ENCODE measurements at regions not wholly inside any gene's neighbourhood (a gene's known extent, or its start where the extent isn't known, plus 50 kb on each side); places are given as distances from the start of the nearest gene placed in this dataset.

DNA sequence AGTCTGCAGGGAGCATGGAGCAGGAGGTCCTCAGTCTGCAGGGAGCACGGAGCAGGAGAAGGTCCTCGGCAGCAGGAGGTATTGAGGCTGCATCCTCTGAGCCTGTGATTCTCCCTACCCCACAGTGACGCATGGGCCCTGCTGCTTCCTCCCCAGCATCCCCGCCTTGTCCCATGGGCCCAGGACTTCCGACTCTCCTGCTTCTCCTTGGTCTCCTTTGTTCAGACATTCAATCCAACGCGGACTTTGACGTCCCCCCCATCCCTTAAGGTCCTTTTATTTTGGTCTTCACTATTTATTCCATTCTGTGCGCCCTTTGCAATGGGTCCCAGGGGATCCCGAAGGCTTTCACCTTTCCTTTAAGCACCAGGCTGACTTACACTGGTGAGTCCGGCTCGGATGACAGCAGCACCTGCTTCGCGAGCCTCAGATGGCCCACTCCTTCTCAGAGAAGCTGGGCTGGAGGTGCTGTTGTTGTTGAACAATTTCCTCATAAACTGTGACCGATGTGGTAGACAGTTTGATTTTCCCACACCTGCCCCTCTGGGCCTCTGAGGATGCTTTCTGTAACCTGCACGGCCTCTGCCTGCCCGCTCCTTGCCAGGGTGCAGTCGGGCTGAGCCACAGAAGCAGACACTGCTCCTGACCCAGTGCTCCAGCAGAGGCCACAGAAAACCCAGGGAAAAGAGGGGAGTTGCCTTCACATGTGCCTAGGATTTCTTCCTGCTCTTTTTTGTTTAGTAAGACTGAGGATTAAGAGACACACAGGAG is 407.2 kb upstream of the SHH start:
- TF ChIP-seq, protein P1, sequence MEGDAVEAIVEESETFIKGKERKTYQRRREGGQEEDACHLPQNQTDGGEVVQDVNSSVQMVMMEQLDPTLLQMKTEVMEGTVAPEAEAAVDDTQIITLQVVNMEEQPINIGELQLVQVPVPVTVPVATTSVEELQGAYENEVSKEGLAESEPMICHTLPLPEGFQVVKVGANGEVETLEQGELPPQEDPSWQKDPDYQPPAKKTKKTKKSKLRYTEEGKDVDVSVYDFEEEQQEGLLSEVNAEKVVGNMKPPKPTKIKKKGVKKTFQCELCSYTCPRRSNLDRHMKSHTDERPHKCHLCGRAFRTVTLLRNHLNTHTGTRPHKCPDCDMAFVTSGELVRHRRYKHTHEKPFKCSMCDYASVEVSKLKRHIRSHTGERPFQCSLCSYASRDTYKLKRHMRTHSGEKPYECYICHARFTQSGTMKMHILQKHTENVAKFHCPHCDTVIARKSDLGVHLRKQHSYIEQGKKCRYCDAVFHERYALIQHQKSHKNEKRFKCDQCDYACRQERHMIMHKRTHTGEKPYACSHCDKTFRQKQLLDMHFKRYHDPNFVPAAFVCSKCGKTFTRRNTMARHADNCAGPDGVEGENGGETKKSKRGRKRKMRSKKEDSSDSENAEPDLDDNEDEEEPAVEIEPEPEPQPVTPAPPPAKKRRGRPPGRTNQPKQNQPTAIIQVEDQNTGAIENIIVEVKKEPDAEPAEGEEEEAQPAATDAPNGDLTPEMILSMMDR (IDR thresholded peaks at IDR 0.05; ENCODE audit: control extremely low read depth, extremely low read depth, low read depth, missing control alignments), result no peak
- ChIA-PET CTCF (no interaction called here), POLR2A (no interaction called here)
- no peak for DNase-seq (ENCODE audit: extremely low spot score)

DNA sequence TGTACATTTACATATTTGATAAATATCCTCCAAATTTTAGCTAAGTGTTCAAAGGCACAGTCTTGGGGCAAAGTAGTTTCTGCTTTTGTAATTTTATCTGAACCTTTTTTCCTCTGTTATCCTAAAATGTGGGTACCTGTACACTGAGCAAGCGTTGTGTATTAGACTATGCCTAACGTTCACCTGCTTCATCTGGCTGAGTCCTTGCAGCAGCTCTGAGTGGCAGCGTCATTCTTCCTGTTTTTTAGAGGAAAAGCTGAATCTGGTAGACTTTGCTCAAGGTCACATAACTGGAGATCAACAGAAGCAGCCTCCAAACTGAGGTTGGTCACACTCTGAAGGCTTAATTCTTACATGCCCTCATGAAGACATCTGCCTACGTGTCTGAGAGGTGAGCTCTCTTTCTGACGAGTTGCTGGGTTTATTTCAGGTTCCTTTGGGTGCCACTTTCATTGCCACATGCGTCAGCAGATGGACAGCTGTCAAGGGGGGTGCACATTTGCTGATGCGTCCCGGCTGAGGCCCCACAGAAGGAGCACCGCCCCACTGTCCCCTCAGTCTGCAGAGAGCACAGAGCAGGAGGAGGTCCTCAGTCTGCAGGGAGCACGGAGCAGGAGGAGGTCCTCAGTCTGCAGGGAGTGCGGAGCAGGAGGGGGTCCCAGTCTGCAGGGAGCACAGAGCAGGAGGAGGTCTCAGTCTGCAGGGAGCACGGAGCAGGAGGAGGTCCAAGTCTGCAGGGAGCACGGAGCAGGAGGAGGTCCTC is 406.5 kb upstream of the SHH start:
- TF ChIP-seq, protein P1 (IDR thresholded peaks at IDR 0.05; ENCODE audit: control extremely low read depth, extremely low read depth, low read depth, missing control alignments), result no peak
- no peak for DNase-seq (ENCODE audit: extremely low spot score)
- ChIA-PET CTCF (no interaction called here), POLR2A (no interaction called here)

DNA sequence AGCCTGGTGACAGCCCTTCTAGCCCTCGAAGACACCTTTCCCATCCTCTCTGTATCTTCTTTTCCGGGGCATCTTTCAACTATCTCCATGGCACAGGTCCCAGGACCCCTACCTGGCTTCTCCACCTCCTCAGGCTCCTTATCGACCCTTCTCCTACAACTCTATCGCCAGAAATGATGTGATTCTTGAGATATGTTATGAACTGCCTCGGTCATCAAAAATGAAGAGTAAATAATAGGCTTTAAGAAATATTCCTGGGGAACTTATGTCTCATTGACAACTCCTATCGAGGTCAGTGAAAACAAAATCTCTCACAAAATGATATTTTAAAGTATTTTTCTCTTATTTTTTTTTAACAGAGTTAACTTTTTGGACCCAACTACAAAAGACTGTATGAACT is 405.5 kb upstream of the SHH start:
- POLR2A ChIA-PET, result no interaction called here
- CTCF ChIA-PET, result no interaction called here
- no peak for DNase-seq (ENCODE audit: extremely low spot score)
- TF ChIP-seq, protein P1 (IDR thresholded peaks at IDR 0.05; ENCODE audit: control extremely low read depth, extremely low read depth, low read depth, missing control alignments), result no peak

DNA sequence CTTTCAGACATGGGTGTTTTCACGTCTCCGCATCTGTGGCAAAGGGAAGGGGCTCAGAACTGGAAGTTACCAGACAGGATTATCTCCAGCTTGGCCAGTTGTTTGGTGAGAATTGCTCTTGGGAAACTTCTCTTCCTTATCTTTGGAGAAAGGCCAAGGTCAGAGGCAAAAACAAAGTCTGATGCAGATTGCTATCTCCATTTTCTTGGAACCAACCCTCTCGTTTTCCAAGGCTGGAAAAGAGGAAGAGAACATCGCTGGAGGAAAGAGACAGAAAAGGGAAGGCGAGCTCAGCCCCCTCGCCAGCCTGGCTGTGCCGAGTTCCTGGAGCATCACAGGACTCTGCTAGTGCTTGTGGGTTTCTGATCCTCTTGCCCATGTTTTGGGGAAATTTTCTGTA is 396.8 kb upstream of the SHH start:
- POLR2A ChIA-PET, result no interaction called here
- no peak for DNase-seq (ENCODE audit: extremely low spot score)
- TF ChIP-seq, protein P1 (IDR thresholded peaks at IDR 0.05; ENCODE audit: control extremely low read depth, extremely low read depth, low read depth, missing control alignments), result no peak
- CTCF ChIA-PET, result no interaction called here

DNA sequence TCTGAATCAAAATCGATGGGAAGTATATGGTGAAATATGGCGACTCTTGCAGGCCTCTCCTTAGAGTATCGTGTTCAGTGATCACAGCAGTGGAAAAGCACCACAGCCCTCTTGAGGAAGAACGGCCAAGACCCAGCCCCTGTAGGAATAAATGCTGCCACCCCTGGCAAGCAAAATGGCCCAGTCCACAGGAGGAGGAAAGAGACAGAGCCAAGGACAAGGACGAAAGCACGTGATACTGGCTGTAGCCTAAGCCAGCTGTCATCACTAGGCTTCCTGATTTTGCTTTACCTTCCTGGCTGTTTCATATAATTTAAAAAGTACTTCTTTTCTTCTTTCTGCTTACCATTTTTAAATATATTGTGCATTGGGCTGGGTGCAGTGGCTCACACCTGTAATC is 395.0 kb upstream of the SHH start:
- TF ChIP-seq, protein P1 (IDR thresholded peaks at IDR 0.05; ENCODE audit: control extremely low read depth, extremely low read depth, low read depth, missing control alignments), result no peak
- ChIA-PET POLR2A (interaction anchor here (0.6 kb wide), 1 partner anchor 1113 kb away, joined by 3 read pairs; no protein-coding TSS in a partner anchor), CTCF (no interaction called here)
- no peak for DNase-seq (ENCODE audit: extremely low spot score)

DNA sequence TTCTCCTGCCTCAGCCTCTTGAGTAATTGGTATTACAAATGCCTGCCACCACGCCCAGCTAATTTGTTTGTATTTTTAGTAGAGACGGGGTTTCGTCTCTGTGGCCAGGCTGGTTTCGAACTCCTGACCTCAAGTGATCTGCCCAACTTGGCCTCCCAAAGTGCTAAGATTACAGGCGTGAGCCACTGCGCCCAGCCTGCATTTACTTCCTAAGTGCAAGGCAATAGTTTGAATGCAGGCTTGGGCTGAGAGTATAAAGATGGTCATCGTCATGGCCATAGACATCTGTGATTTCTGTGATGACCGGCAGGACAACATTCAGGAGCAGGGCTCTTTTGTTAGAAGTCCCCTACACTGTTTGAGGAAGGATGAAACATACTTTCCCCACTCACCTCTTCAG is 393.9 kb upstream of the SHH start:
- ChIA-PET POLR2A (no interaction called here), CTCF (no interaction called here)
- DNase-seq (ENCODE audit: extremely low spot score), result no peak

More for the DNA sequence above, 393.9 kb upstream of the SHH start:
- TF ChIP-seq, protein P1 (IDR thresholded peaks at IDR 0.05; ENCODE audit: control extremely low read depth, extremely low read depth, low read depth, missing control alignments), result no peak
